Body of pancreas (tissue), 4 donors: ENCODE measurements at regions not wholly inside any gene's neighbourhood (a gene's known extent, or its start where the extent isn't known, plus 50 kb on each side); places are given as distances from the start of the nearest gene placed in this dataset.

Source experiments
- POLR2A ChIP-seq, 3 donors: fragments of 450-650 bp; IDR thresholded peaks; one replicate each; pipeline ENCODE4 v1.6.1; 2016; ENCODE audit warnings: antibody characterized with exemption in 3 of 3, mild to moderate bottlenecking in 2 of 3
- TF ChIP-seq, protein P1 (sequence below), 7 experiments: fragments of 450-650 bp in 4 of 7; fragments of 200-600 bp in 3 of 7; sonication (generic) in 3 of 7; IDR thresholded peaks; one replicate each; pipeline ENCODE4 v1.5.1; 2016 to 2019; ENCODE audit warnings: antibody characterized with exemption in 7 of 7

DNA sequence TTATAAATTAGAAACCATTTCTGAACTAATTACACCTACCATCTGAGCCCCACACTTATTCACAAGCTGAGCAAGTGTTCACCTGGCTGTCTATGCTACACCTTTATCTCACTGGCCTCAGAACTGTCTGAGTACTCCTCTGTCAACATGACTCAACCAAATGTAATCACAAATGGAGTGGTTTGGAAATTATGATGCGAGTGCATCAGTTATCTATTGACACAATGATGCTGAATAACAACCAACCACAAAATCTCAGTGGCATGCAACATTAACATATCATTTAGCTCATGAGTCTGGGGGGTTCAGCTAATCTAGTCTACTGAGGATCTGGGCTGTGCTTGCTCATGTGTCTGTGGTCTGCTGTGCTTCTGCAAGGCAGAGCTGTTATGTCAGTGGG, 184.2 kb upstream of the NXPH2 start:
- TF ChIP-seq, protein P1, sequence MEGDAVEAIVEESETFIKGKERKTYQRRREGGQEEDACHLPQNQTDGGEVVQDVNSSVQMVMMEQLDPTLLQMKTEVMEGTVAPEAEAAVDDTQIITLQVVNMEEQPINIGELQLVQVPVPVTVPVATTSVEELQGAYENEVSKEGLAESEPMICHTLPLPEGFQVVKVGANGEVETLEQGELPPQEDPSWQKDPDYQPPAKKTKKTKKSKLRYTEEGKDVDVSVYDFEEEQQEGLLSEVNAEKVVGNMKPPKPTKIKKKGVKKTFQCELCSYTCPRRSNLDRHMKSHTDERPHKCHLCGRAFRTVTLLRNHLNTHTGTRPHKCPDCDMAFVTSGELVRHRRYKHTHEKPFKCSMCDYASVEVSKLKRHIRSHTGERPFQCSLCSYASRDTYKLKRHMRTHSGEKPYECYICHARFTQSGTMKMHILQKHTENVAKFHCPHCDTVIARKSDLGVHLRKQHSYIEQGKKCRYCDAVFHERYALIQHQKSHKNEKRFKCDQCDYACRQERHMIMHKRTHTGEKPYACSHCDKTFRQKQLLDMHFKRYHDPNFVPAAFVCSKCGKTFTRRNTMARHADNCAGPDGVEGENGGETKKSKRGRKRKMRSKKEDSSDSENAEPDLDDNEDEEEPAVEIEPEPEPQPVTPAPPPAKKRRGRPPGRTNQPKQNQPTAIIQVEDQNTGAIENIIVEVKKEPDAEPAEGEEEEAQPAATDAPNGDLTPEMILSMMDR (IDR thresholded peaks at IDR 0.05): no peak
- TF ChIP-seq POLR2A (IDR thresholded peaks at IDR 0.05): no peak
